HEK293T (cell line): ENCODE measurements at regions not wholly inside any gene's neighbourhood (a gene's known extent, or its start where the extent isn't known, plus 50 kb on each side); places are given as distances from the start of the nearest gene placed in this dataset.

ENCODE experiments used
- CTCF ChIA-PET: fragments of 350-600 bp; formaldehyde crosslinking; extraction: SDS; loops from one replicate; lab custom pipeline; 2021; ENCODE audit warnings: antibody characterized with exemption, inconsistent platforms; lab: Yijun Ruan, JAX
- POLR2A ChIA-PET: fragments of 350-600 bp; formaldehyde crosslinking; extraction: SDS; loops from one replicate; lab custom pipeline; 2020; ENCODE audit warnings: antibody characterized with exemption, inconsistent platforms; lab: Yijun Ruan, JAX
- DNase-seq: peaks from one replicate; pipeline ENCODE4 v3.0.0; 2012; ENCODE audit warnings: mixed read lengths; ENCODE audit errors: extremely low spot score
- ARNT ChIP-seq: fragments of 450-650 bp; IDR thresholded peaks from 2 replicates; pipeline ENCODE4 v1.6.1; 2017; ENCODE audit warnings: mild to moderate bottlenecking
- BHLHE40 ChIP-seq: fragments of 450-650 bp; IDR thresholded peaks from 2 replicates; pipeline ENCODE4 v1.6.1; 2016; ENCODE audit warnings: mild to moderate bottlenecking, moderate library complexity, borderline replicate concordance
- CTBP1 ChIP-seq: fragments of 450-650 bp; IDR thresholded peaks from 2 replicates; pipeline ENCODE4 v1.6.1; 2016; ENCODE audit warnings: borderline replicate concordance
- ELF4 ChIP-seq: fragments of 450-650 bp; IDR thresholded peaks from 2 replicates; pipeline ENCODE4 v1.6.1; 2017; ENCODE audit warnings: antibody characterized with exemption
- FOXA1 ChIP-seq: fragments of 450-650 bp; IDR thresholded peaks from 2 replicates; pipeline ENCODE4 v1.6.1; 2016; ENCODE audit warnings: mild to moderate bottlenecking
- FOXK2 ChIP-seq: fragments of 450-650 bp; IDR thresholded peaks from 2 replicates; pipeline ENCODE4 v1.6.1; 2016; ENCODE audit warnings: mild to moderate bottlenecking
- FOXM1 ChIP-seq: fragments of 450-650 bp; IDR thresholded peaks from 2 replicates; pipeline ENCODE4 v1.6.1; 2017; ENCODE audit warnings: mild to moderate bottlenecking, borderline replicate concordance
- HDGF ChIP-seq: fragments of 450-650 bp; IDR thresholded peaks from 2 replicates; pipeline ENCODE4 v1.6.1; 2017; ENCODE audit warnings: antibody characterized with exemption, borderline replicate concordance
- L3MBTL2 ChIP-seq: fragments of 450-650 bp; conservative IDR thresholded peaks from 2 replicates; pipeline ENCODE4 v1.6.1; 2016; ENCODE audit warnings: mild to moderate bottlenecking
- LEF1 ChIP-seq: fragments of 450-650 bp; IDR thresholded peaks from 2 replicates; pipeline ENCODE4 v1.6.1; 2017; ENCODE audit warnings: mild to moderate bottlenecking, borderline replicate concordance
- NFRKB ChIP-seq: fragments of 450-650 bp; IDR thresholded peaks from 2 replicates; pipeline ENCODE4 v1.6.1; 2016; ENCODE audit warnings: mild to moderate bottlenecking, moderate library complexity
- PKNOX1 ChIP-seq: fragments of 450-650 bp; IDR thresholded peaks from 2 replicates; pipeline ENCODE4 v1.6.1; 2016
- SP1 ChIP-seq: fragments of 450-650 bp; IDR thresholded peaks from 2 replicates; pipeline ENCODE4 v1.6.1; 2017
- SUZ12 ChIP-seq: fragments of 450-650 bp; IDR thresholded peaks from 2 replicates; pipeline ENCODE4 v1.6.1; 2016; ENCODE audit warnings: mild to moderate bottlenecking
- TARDBP ChIP-seq: fragments of 450-650 bp; IDR thresholded peaks from 2 replicates; pipeline ENCODE4 v1.6.1; 2016
- ZNF384 ChIP-seq: fragments of 450-650 bp; IDR thresholded peaks from 2 replicates; pipeline ENCODE4 v1.6.1; 2016

GRCh38 chrX:110408949-110409588, 50.4 kb downstream of the RTL9 start:
- no peak for TF ChIP-seq ZNF384
- TF ChIP-seq CTBP1, result no peak
- TF ChIP-seq TARDBP, result no peak
- no peak for TF ChIP-seq BHLHE40
- no peak; the same call in 1 of the 2 replicates for TF ChIP-seq L3MBTL2
- no peak for TF ChIP-seq PKNOX1
- no peak for TF ChIP-seq NFRKB
- no peak for TF ChIP-seq SUZ12
- TF ChIP-seq ELF4, result no peak
- TF ChIP-seq ARNT, result no peak
- TF ChIP-seq FOXM1, result no peak
- TF ChIP-seq FOXA1, result no peak
- no peak for TF ChIP-seq SP1
- no peak for TF ChIP-seq FOXK2
- no peak for TF ChIP-seq LEF1
- TF ChIP-seq HDGF, result no peak
- ChIA-PET CTCF (interaction anchor here (0.6 to 7.3 kb wide), 11 partner anchors 10 to 262 kb away, joined by 3 to 166 read pairs (median 5); partner anchors contain the start of gene AMMECR1), POLR2A (interaction anchor here (1.6 to 1.7 kb wide), 2 partner anchors 86 to 92 kb away, joined by 6 read pairs; partner anchors contain the start of gene AMMECR1)
- no peak for DNase-seq

- no peak for DNase-seq
- TF ChIP-seq BHLHE40, result no peak
- no peak for TF ChIP-seq FOXK2
- no peak for TF ChIP-seq ZNF384
- no peak for TF ChIP-seq ARNT
- TF ChIP-seq PKNOX1, result no peak
- TF ChIP-seq SP1, result no peak
- TF ChIP-seq TARDBP, result no peak
- no peak for TF ChIP-seq FOXA1
- no peak for TF ChIP-seq SUZ12
- no peak for TF ChIP-seq ELF4
- no peak for TF ChIP-seq CTBP1
- TF ChIP-seq NFRKB, result no peak
- no peak for TF ChIP-seq HDGF
- no peak for TF ChIP-seq LEF1
- TF ChIP-seq FOXM1, result no peak
- TF ChIP-seq L3MBTL2, result no peak
- POLR2A ChIA-PET, result interaction anchor here (0.9 to 1.6 kb wide), 5 partner anchors 9 to 407 kb away, joined by 3 to 6 read pairs (median 4); partner anchors contain the start of gene TMEM164
- CTCF ChIA-PET, result interaction anchor here (1.0 to 7.3 kb wide), 6 partner anchors 8 to 263 kb away, joined by 4 to 166 read pairs (median 16); partner anchors contain the start of gene AMMECR1
Measured at GRCh38 chrX:110409925-110410324, 51.3 kb downstream of the RTL9 start.

- ChIA-PET CTCF (interaction anchor here (0.7 to 7.3 kb wide), 7 partner anchors 9 to 264 kb away, joined by 3 to 166 read pairs (median 5); no protein-coding TSS in a partner anchor), POLR2A (interaction anchor here (0.9 to 1.2 kb wide), 6 partner anchors 8 to 408 kb away, joined by 3 to 6 read pairs (median 3); partner anchors contain the start of genes AMMECR1 and TMEM164)
- DNase-seq, result no peak
- TF ChIP-seq ZNF384 (no peak), LEF1 (no peak), ELF4 (no peak), L3MBTL2 (no peak), HDGF (no peak), NFRKB (no peak), CTBP1 (no peak)
Measured at GRCh38 chrX:110410603-110411002, 52.0 kb downstream of the RTL9 start.

- peak; percentile 93 for DNase-seq
- no peak for TF ChIP-seq LEF1
- no peak for TF ChIP-seq FOXK2
- no peak for TF ChIP-seq BHLHE40
- no peak for TF ChIP-seq ARNT
- no peak for TF ChIP-seq ZNF384
- POLR2A ChIA-PET, result interaction anchor here (0.6 to 1.8 kb wide), 3 partner anchors 92 to 252 kb away, joined by 3 to 7 read pairs (median 4); partner anchors contain the start of gene AMMECR1
- CTCF ChIA-PET, result interaction anchor here (0.6 to 7.3 kb wide), 15 partner anchors 11 to 526 kb away, joined by 3 to 166 read pairs (median 4); partner anchors contain the start of gene AMMECR1
Measured at GRCh38 chrX:110412971-110413726, 54.5 kb downstream of the RTL9 start.

GRCh38 chrX:110413727-110414124, 55.1 kb downstream of the RTL9 start:
- ChIA-PET POLR2A (no interaction called here), CTCF (interaction anchor here (0.6 to 7.3 kb wide), 11 partner anchors 11 to 527 kb away, joined by 3 to 166 read pairs (median 5); partner anchors contain the start of gene AMMECR1)
- no peak for DNase-seq
- no peak for TF ChIP-seq FOXM1
- TF ChIP-seq ZNF384, result no peak
- TF ChIP-seq NFRKB, result no peak
- TF ChIP-seq TARDBP, result no peak
- no peak for TF ChIP-seq PKNOX1
